Epithelial cell of esophagus (primary cell): ENCODE measurements at regions not wholly inside any gene's neighbourhood (a gene's known extent, or its start where the extent isn't known, plus 50 kb on each side); places are given as distances from the start of the nearest gene placed in this dataset.
A peak's percentile ranks its signal among the peaks of the same experiment; 100 is the strongest.

Source experiments
- DNase-seq: peaks from one replicate; pipeline ENCODE4 v3.0.0; 2010; ENCODE audit warnings: low read depth
- H3K4me3 ChIP-seq: 2 replicates; pipeline ENCODE4 v1.5.1; 2011; ENCODE audit warnings: mild to moderate bottlenecking, low read length, control low read depth
- CTCF ChIP-seq: IDR thresholded peaks from 2 replicates; pipeline ENCODE4 v1.5.1; 2011; ENCODE audit warnings: low read depth, mild to moderate bottlenecking, low read length, control low read depth, inconsistent platforms; ENCODE audit not compliant: insufficient read depth; ENCODE audit errors: missing control alignments

- H3K4me3 ChIP-seq = no peak overlapping the region
- no peak for TF ChIP-seq CTCF
- DNase-seq = peak; percentile 9
Observed at GRCh38 chr5:173420108-173420507, 91.9 kb upstream of the STC2 start.

- TF ChIP-seq CTCF = no peak
- DNase-seq = no peak
Observed at GRCh38 chr5:173413471-173413982, 85.3 kb upstream of the STC2 start.

GRCh38 chr5:173412566-173412965 lies 84.4 kb upstream of the STC2 start:
- DNase-seq = no peak
- TF ChIP-seq CTCF = no peak
- H3K4me3 ChIP-seq = no peak overlapping the region

More at GRCh38 chr5:173413471-173413982, 85.3 kb upstream of the STC2 start:
- no peak overlapping the region for H3K4me3 ChIP-seq

GRCh38 chr5:173411791-173412555 lies 83.8 kb upstream of the STC2 start:
- H3K4me3 ChIP-seq = no peak overlapping the region
- no peak for TF ChIP-seq CTCF
- no peak for DNase-seq

GRCh38 chr5:173410459-173411233 lies 82.4 kb upstream of the STC2 start:
- no peak for TF ChIP-seq CTCF
- DNase-seq = no peak
- H3K4me3 ChIP-seq = no peak overlapping the region

- DNase-seq = no peak
- no peak for TF ChIP-seq CTCF
- H3K4me3 ChIP-seq = peak overlapping the region; percentile 18
Observed at GRCh38 chr5:173408946-173409345, 80.7 kb upstream of the STC2 start.
